Activated CD4-positive, alpha-beta T cell treated with anti-CD3 and anti-CD28 coated beads, Interleukin-2, amount 50 U/mL, for 16 hours (primary cell): ENCODE measurements at regions not wholly inside any gene's neighbourhood (a gene's known extent, or its start where the extent isn't known, plus 50 kb on each side); places are given as distances from the start of the nearest gene placed in this dataset.

ENCODE experiments used
- DNase-seq: peaks from one replicate; pipeline ENCODE4 v3.0.0-alpha.2; 2020

DNA sequence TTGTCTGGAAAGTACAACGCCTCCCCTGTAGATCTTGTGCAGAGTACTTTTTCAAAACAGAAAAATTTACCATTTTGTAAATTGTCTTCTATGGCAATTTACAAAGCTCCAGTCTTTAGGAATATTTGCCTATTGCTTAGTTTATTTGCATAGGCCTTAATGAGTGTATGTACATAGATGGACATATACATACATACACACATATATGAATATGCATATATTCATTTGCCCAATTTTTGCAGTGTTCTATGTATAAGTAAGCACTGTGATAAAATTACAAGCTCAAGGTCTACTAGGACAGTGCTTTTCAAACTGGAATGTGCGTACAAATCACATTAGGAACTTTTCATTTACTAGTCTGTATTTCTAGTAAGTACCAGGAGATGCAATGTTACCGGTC lies 301.3 kb upstream of the SMARCA2 start:
- no peak for DNase-seq

DNA sequence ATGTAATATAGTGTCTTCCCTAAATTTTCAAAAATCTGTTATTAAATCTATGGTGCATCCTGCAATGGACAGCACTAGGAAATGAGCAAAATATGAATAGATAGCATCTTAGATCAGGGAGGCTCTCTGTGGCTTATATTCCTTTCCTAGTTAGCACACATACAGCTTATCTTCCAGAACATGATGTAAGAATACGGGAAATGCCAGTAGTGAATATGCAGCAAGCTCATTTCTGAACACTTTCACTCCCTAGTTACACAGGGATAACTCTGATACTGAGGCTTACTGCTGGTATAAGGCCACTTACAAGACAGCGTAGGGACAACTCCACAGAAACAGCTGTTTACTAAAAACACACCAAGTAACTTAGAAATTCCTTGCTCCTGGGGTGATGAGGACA lies 297.3 kb upstream of the SMARCA2 start:
- no peak for DNase-seq

DNA sequence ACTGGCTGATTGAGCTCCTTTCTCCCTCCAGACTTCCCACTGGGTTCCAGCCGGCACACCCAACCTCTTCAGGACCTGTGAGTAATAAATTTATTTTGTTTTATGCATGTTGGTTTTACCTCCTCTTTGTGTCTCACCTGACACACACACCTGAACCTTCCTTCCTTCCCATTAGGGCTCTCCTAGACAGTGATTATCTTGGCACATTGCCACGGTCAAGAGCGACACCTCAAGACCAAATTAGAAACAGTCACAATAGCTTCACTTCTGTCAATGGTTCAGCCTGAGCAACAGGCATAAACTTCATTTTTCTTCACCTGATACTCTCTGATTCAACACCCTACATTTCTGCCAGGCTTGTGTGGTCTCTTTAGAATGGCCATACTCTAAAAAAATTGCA lies 296.3 kb upstream of the SMARCA2 start:
- DNase-seq = no peak

DNA sequence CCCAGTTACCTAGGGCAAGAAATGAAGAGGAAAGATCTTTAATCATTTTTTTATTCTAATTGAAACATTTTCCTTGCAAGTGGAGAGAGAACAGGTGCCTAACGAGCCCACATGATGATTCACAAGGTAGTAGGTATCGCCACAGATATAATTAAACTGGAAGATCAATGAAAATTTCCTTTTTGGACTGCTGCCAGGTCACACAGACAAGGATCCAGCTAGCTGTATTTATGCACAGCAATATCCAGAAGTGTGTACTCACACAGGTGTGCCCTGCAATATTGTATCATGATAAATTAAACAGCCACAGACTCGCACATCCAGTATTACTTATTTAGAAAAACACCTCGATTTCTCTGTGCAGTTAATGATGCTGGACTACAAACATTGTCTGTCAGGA lies 294.0 kb upstream of the SMARCA2 start:
- no peak for DNase-seq

DNA sequence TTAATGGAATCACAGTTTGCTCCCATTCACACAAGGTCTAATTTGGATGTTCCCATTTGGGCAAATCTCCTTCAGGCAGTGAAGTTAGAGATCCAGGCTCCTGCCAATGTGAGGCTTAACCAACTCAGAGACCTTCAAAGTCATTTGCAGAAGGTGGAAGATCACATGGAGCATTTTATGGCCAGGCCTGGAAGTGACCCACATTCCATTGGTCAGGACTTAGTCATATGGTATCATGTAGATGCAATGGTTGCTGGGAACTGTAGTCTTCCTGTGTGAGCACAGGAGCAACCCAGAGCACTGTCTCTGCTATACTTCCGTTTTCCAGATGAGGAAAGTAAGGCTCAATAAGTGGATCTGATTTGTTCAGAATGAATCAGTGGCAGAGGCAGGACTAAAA lies 292.7 kb upstream of the SMARCA2 start:
- DNase-seq = no peak

DNA sequence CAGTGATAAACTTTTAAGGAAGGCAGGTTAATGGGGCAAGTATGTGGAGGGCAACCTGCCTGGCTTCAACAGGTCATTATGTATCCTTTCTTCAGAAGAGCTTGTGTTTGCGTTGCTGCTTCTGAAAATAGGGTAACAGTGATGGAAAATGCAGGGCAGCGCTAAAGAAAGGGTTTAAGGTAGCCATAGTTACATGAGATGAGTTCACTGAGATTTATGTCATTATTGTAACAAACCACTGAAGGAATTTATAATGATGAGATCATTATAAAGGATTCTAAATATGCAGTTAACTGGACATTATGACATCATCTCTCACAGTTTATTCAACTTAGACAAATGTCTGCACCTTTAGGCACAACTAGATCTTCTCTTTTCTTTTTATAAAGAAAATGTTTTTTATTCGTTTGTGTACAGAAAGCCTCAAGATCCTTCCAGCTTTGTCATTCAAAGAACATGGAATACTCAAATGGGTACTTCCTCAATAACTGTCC lies 291.6 kb upstream of the SMARCA2 start:
- DNase-seq = no peak

DNA sequence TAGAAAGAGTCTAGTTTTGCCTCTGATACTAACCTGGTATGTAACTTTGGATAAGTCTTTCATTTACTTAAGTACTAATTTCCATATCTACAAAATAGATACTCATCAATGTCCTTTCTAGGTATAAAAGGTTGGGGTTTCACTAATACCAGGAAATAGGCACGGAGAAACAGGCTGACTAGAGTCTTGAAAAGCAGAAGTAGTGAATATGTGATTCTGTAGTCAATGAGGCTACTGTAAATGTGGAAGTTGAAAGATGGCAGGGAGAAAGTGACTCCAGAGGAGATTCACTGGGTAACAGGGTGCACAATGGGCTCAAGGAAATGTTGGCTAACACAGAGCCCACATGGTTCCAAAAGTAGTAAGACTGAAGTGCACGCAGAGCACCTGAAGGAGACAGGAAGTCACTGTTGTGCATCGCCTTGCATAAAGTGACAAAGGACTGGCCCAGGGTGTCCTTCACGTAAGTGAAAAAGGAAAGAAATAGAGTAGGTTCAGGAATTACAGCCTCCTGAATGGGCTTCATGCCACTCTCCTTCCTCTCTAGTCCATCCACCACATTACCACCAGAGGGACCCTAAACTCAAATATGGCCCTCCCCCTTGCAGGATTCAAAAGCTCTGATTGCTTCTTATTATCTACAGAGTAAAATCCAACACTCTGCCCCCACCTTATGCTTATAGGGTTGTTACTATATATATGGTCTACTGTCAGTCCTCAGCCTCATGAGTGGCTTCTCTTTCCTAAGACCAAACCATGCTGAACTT lies 288.0 kb upstream of the SMARCA2 start:
- DNase-seq = peak; percentile 17

DNA sequence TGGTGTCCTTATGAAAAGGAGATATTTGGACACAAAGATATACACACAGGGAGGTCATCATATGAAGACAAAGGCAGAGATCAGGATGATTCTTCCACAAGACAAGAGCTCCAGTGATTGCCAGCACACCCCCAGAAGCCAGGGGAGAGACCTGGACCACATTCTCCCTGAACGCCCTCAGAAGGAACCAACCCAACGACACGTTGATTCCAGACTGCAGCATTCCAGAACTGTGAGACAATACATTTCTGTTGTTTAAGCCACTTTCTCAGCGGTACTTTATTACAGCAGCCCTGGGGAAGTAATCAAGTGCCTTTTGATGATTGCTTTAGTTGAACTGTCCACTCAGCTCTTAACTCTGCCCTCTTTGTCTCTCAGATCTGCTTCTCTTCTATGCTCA lies 285.5 kb upstream of the SMARCA2 start:
- DNase-seq = no peak

DNA sequence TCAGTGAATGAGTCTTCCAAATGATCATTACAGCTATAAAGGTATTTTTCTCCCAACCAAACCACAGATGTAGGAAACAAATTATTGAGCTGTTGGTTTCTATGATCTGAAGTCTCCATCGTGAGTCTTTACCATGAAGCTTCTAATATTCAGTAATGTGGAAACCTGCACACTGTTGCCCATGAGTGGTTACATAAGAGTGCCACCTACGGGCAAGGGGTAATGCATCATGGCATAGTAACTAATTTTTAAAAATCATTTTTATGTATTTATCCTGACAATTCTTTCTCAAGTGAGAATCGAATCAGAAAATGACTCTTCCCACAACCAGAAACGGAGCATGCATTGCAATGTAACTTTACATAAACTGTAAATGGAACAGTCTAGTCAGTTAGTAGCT lies 282.5 kb upstream of the SMARCA2 start:
- no peak for DNase-seq

DNA sequence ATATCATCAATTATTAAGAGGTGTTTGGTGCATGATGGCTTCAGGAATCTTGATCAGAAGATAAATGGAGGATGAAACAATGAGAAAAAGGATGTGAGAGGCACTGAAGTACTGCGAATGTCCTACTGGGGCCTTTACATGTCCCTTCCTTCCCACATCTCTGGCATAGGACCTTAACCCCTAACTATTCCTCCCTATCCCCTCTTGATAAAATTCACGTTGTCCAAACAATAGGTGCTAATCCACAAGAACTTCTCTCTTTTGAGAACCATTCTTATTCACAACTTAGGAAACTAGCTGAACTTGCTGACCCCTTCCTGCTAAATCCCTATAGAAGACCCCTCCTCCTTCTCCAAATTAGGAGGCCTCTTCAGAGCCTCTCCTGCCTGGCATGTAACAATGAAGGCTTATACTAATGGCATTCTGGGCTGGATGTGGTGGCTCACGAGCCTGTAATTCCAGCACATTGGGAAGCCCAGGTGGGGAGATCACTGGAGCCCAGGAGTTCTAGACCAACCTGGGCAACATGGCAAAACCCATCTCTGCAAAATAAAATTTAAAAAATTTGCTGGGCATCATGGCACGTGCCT lies 276.5 kb upstream of the SMARCA2 start:
- DNase-seq = no peak

DNA sequence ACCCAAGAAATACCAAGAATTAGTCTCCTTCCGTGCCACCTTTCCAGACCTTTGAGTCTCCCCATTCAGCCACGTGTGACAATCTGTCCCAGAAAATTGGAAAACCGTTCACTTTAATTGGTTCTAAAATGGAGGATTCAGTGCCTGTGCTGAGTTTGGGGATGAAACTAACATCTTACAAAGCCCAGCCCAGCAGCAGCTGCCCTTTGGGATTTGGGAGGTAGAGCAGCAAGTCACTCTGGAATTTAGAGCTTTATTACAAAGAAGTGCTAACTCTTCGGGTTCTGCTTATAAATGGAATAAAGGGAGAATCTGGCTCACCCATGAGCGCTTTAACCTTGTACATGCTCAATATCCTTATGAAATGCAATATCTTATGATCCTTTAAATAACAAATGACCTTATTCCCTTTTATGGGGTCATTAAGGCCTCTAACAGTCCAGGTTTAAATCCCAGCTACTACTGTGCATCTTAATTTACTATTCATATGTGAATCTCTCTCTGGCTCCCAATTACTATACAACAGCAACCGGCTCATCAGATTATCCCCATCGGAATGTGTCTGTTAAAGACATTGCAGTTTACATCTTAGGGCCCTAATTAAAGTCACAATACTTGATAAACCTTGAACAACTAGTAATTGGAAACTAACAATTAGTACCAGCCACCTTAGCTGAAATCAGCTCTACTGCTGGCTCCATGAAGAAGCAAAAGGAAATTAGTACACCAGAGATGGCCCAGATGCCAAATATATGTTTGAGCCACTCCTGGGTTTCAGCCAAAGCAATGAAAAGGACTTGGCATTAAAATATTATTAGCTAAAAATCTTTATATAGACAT lies 271.8 kb upstream of the SMARCA2 start:
- DNase-seq = no peak

DNA sequence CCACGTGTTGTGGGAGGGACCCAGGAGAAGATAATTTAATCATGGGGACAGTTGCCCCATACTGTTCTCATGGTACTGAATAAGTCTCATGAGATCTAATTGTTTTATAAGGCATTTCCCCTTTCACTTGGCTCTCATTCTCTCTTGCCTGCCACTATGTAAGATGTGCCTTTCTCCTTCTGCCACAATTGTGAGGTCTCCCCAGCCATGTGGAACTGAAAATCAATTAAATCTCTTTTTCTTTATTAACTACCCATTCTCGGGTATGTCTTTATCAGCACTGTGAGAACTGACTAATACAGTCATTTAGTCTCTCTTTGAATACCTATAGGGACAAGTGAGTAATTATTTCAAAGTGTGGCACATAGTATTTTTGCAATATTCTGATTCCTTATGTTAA lies 269.2 kb upstream of the SMARCA2 start:
- DNase-seq = no peak

DNA sequence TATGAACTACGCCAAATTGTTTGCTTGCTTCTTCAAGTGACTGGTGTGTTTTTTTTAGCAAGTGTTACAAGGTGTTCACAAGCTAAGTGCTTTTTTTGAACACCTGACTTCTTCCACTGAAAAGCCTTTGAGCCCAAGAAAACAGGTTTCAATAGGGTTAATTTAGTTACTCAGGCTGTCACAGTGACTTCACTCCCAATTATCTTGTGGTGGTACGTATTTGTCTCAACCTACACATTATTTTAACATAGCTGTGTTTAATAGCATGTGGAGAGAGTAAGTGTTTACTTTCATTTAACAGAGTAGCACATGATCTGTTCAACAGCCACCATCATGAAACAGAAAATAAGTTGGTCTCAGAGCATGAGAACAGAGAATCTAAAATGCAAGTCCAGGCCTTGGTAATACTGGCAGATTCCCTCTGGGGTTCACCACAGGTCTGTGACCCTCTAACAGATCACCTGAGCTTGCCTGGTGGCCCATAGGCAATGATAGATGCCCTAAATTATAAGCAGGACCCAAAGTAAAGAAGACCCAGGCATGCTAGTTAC lies 267.7 kb upstream of the SMARCA2 start:
- no peak for DNase-seq

DNA sequence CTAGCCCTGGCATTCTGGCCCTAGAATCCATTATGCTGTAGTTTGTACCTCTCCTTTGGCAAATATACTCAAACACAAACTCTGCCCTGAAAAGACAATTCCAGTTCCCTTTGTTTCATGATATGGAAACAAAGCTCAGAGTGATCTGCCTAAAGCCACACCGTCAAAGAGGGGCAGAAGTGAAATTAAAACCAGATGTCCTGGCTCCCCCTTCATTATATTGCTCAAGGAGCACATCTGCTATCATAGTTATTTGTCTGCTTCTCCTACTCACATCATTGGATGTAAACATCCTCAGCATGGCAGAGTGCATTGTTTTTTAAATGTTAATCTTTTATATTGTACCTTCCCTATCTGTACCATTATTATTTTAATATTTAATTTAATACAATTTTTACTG lies 266.7 kb upstream of the SMARCA2 start:
- no peak for DNase-seq

DNA sequence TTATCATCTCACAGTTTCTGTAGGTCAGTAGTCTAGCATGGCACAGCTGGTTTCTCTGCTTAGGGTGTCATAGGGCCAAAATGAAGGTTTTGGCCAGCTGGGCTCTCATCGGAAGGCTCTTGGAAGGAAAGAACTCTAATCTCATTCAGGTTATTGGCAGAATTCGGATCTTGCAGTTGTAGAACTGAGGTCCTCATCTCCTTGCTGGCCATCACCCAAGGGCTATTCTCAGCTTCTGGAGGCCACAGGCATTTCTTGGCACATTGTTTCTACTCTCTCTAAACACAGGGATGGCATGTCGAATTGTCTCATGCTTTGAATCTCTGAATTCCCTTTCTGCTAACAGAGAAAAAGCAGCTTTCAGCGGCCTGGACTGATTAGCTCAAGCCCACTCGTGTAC lies 258.0 kb upstream of the SMARCA2 start:
- no peak for DNase-seq

DNA sequence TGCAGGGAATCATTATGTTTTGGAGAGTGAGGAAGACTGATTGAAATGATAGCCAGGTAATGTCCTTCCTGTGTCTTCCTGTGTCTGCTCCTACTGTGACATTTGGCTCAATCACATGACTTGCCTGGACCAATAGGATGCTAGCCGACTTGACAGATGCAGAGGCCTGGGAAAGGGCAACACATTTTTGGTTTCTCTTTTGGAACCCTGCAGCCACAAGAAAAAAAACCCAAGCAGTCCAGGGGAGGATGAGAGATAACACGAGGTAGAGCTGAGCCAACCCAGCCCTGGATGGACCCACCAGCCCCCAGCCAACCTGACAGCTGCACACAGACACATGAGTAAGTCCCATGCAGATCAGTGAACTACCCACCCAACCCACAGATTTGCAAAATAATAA lies 256.1 kb upstream of the SMARCA2 start:
- DNase-seq = no peak

DNA sequence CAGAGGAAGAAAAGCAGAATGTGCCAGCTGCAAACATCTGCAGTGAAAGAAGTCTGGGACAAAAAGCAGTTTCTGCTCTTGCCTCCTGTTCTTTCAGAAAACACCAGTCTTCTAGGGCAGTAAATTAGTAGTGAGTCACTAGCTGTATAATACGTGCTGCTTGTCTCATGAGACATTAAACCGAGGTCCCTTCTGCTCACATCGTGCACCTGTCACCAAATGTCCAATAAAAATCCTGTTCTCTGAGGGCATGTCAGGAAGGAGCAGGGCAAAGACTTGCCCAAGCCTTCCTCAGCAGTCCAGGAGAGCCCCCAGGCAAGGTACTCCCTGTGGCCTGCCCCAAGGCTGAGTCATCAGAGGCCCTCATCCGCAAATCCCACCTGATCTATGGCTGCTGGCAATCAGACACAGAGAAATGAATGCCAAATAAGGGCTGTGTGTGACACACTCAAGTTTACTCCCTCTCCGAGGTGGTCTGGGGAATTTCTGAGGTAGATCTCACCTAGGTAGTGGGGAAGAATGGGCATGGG lies 255.3 kb upstream of the SMARCA2 start:
- DNase-seq = no peak

DNA sequence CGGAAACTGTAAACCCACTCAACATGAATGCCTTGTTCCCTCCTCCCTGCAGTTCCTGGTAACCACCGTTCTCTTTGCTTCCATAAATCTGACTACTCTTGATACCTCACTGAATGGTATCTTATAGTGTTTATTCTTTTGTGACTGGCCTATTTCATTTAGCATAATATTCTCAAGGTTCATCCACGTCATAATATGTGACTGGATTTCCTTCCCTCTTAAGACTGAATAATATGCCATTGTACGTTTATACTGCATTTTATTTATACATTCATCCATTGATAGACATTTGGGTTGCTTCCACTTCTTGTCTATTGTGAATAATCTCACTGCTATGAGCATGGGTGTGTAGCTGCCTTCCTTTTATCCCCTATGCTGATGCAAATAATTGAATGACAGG lies 253.3 kb upstream of the SMARCA2 start:
- DNase-seq = no peak

DNA sequence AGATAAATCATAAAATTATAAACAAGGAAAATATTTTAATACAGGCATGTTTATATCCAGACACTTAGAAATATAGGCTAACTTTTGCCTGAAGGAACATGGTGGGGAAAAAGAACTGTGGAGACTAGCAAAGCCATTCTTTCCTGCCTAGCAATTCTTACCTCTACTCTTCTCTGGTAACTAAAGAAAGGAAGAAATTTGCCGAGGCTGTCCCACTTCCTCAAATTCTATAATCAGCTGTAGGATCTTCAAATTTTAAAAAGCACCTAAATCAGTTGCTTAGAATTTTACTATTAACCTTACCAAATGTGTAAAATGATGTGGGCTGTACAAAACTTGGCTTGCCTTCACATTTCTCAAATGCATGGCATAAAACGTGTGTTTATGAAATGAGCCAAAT lies 249.1 kb upstream of the SMARCA2 start:
- DNase-seq = no peak

DNA sequence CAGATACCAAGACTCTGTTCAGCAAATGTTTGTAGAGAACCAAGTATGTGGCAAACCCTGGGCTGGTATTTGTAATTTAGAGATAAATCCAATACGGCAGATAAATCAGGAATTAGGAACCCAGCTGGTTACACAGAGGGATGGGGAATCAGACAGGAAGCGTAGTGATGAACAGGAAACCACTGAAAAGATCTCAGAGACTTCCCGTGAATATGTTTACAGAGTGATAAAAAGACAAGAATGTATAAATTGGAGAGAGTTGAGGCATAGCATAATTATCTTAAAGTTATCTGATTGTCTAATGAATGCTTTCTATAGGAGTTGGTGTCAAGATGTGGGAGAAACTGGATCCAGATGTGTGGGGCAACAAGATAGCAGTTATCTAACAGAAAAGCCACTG lies 246.6 kb upstream of the SMARCA2 start:
- DNase-seq = no peak

DNA sequence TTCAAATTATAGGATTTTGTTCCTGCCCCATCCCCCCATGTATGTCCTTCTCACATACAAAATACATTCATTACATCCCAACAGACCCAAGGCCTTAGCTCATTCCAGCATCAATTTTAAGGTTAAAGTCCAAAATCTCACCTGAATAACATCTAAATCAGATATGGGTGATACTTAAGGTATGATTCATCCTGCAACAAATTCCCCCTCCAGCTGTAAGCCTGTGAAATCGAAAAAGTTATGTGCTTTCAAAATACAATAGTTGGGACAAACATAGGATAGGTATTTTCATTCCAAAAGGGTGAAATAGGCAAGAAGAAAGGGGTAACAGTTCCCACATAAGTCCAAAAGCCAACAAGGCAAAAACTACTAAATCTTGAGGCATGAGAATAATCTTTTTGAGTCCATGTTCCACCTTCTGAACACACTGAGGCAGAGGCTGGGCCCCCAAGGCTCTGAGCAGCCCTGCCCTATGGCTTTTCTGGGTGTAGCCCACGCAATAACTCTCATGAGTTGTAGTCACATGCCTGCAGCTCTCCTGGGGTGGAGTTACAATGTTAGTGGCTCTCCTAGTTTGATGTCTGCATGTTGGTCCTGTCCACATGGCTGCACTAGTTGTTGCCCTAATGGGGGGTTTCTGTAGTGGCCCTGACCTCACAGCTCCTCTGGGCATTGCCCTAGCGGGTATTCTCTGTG lies 243.9 kb upstream of the SMARCA2 start:
- DNase-seq = no peak

DNA sequence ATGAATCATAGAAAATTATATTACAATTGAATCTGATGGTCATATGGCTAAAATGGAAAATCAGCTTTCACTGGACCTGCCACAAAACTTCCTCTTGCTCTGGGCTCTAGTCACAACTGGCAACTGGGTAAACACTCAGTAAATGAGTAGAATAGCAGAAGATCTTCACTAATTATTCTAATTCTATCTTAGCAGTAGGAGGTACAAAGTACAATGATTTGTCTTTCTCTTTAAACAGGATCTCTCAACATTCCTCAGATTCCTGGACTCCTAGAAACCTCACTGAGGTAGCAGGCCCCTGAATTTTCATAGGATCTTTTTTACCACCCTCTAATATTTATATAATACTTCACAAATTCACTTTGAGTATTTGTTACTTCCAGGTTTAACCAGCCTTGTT lies 239.9 kb upstream of the SMARCA2 start:
- no peak for DNase-seq

DNA sequence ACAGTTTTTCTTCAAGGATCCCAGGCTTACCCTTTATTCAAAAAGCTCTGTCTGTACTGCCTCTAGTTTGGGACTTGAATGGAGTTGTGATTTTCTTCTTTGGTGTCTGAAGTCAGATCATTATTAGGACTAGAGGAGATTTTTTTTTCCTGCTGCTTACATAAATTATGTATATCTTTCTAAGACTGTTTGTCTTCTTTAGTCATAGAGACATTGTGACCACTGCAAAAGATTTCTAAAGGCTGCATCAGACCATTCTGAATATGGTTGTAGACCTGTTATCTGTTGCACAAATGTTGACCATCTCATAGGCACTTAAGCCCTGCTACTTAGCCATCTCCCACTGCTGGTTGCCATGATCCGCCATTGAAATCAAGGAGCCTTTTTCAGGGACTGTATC lies 238.5 kb upstream of the SMARCA2 start:
- no peak for DNase-seq
